ENCODE measurements at regions not wholly inside any gene's neighbourhood (a gene's known extent, or its start where the extent isn't known, plus 50 kb on each side); places are given as distances from the start of the nearest gene placed in this dataset.

DNA sequence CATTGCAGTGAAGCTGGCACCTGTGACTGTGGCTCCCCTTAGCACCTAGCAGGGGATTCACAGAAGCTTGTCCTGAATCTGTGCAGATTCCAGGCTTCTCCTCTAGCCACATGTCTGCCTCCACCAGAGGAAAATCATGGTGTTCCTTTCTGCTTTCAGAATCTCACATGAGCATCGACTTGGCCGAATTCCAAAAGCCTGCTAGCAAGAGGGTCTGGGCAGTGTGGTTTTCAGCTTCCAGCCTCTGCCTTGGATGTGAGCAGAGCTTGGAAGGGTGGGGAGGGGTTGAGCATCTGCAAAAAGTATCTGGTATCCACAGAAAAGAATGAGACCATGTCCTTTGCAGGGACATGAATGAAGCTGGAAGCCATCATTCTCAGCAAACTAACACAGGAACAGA lies 911.1 kb downstream of the TBC1D22A start:
- Histone ChIP-seq H3K4me3 (ENCODE audit: insufficient read depth, low read depth, low read length) (no peak overlapping the region), H3K79me1 (ENCODE audit: low read depth in 1 of 2, low read length in 2 of 2) (no peaks in the 10 kb centered on the region), H3K56ac (ENCODE audit: extremely low read depth, insufficient read depth, low read length) (no peak overlapping the region), H2BK120ac (ENCODE audit: low read depth, low read length) (no peak overlapping the region), H4K5ac (ENCODE audit: low read depth, low read length) (no peak overlapping the region), H4K91ac (ENCODE audit: insufficient read depth, low read depth, low read length) (no peak overlapping the region), H3K27me3 (ENCODE audit: control insufficient read depth, insufficient read depth, low read length) (no peaks in the 10 kb centered on the region), H3K4me1 (ENCODE audit: control insufficient read depth, insufficient read depth, low read length) (no peaks in the 10 kb centered on the region), H2BK5ac (ENCODE audit: low read depth, low read length, poor library complexity, severe bottlenecking) (no peak overlapping the region), H3K18ac (ENCODE audit: low read depth, low read length) (no peak overlapping the region), H3K36me3 (ENCODE audit: control insufficient read depth, insufficient read depth, low read length) (no peaks in the 10 kb centered on the region), H2BK15ac (ENCODE audit: low read depth, low read length) (no peak overlapping the region), H2AK5ac (ENCODE audit: low read depth, low read length) (no peak overlapping the region), H4K20me1 (ENCODE audit: insufficient read depth, low read length) (no peaks in the 10 kb centered on the region), H3K4ac (ENCODE audit: low read depth, low read length) (no peak overlapping the region), H2AK9ac (replicated peaks; ENCODE audit: low read depth, low read length, poor library complexity) (no peak overlapping the region), H2BK20ac (ENCODE audit: low read depth, low read length) (no peak overlapping the region), H4K8ac (ENCODE audit: low read depth in 2 of 2, low read length in 2 of 2) (no peak overlapping the region), H3K4me2 (ENCODE audit: low read depth, low read length) (no peak overlapping the region), H3K27ac (ENCODE audit: insufficient read depth, low read length) (no peak overlapping the region), H3K14ac (replicated peaks; ENCODE audit: low read depth, low read length) (no peak overlapping the region), H3K9me1 (ENCODE audit: insufficient read depth, low read length) (no peaks in the 10 kb centered on the region), H3K9ac (ENCODE audit: low read depth, low read length) (no peak overlapping the region), H3K23ac (ENCODE audit: low read depth, low read length) (no peak overlapping the region), H2AFZ (replicated peaks; ENCODE audit: low read length, poor library complexity) (no peak overlapping the region), H3K9me3 (ENCODE audit: control insufficient read depth, insufficient read depth, low read length) (peaks cover 41% of the 10 kb centered on the region)
- BruUV-seq (replicated peaks): no TSS peak
- in situ Hi-C loops (cut with MboI; ENCODE audit: low sequenced_read_pairs): no loop called here
- intact Hi-C loops (cut with micrococcal nuclease): no loop called here
- no CpG with 5 or more reads among the region's 2 CpGs for WGBS, 2 experiments (ENCODE audit: extremely low coverage in 2 of 2, insufficient read length in 1 of 2)
- no peak for ATAC-seq (ENCODE audit: low read depth)
- ChIA-PET CTCF (no interaction called here), POLR2A (ENCODE audit: unreplicated experiment) (no interaction called here)
- no peak for DNase-seq
- dilution Hi-C loops (cut with HindIII; ENCODE audit: low sequenced_read_pairs, unreplicated experiment): no loop called here
- TF ChIP-seq USF2 (IDR thresholded peaks at IDR 0.05; ENCODE audit: low read depth, low read length): no peak
- TF ChIP-seq POLR2A (IDR thresholded peaks at IDR 0.05; ENCODE audit: low read depth, low read length): no peak
- TF ChIP-seq, protein P1, sequence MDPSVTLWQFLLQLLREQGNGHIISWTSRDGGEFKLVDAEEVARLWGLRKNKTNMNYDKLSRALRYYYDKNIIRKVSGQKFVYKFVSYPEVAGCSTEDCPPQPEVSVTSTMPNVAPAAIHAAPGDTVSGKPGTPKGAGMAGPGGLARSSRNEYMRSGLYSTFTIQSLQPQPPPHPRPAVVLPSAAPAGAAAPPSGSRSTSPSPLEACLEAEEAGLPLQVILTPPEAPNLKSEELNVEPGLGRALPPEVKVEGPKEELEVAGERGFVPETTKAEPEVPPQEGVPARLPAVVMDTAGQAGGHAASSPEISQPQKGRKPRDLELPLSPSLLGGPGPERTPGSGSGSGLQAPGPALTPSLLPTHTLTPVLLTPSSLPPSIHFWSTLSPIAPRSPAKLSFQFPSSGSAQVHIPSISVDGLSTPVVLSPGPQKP (IDR thresholded peaks at IDR 0.05; ENCODE audit: borderline replicate concordance, low read depth, low read length): no peak
- no peak for TF ChIP-seq MAFK (IDR thresholded peaks at IDR 0.05; ENCODE audit: low read depth, low read length)
- TF ChIP-seq RAD21 (IDR thresholded peaks at IDR 0.05; ENCODE audit: low read length): no peak
- TF ChIP-seq BHLHE40 (IDR thresholded peaks at IDR 0.05; ENCODE audit: low read depth, low read length): no peak
- TF ChIP-seq, protein P2, sequence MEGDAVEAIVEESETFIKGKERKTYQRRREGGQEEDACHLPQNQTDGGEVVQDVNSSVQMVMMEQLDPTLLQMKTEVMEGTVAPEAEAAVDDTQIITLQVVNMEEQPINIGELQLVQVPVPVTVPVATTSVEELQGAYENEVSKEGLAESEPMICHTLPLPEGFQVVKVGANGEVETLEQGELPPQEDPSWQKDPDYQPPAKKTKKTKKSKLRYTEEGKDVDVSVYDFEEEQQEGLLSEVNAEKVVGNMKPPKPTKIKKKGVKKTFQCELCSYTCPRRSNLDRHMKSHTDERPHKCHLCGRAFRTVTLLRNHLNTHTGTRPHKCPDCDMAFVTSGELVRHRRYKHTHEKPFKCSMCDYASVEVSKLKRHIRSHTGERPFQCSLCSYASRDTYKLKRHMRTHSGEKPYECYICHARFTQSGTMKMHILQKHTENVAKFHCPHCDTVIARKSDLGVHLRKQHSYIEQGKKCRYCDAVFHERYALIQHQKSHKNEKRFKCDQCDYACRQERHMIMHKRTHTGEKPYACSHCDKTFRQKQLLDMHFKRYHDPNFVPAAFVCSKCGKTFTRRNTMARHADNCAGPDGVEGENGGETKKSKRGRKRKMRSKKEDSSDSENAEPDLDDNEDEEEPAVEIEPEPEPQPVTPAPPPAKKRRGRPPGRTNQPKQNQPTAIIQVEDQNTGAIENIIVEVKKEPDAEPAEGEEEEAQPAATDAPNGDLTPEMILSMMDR (conservative IDR thresholded peaks at IDR 0.05; ENCODE audit: low read depth, low read length): no peak
- no peak for TF ChIP-seq RFX5 (IDR thresholded peaks at IDR 0.05; ENCODE audit: low read depth, low read length)
- no peak for TF ChIP-seq MXI1 (IDR thresholded peaks at IDR 0.05; ENCODE audit: borderline replicate concordance, low read depth, low read length)
- no peak for TF ChIP-seq FOS (IDR thresholded peaks at IDR 0.05; ENCODE audit: low read depth, low read length)
- no peak for TF ChIP-seq MAZ (IDR thresholded peaks at IDR 0.05; ENCODE audit: borderline replicate concordance, low read depth, low read length)
- TF ChIP-seq RCOR1 (IDR thresholded peaks at IDR 0.05; ENCODE audit: insufficient replicate concordance, low read length): no peak
- no peak for TF ChIP-seq CHD1 (IDR thresholded peaks at IDR 0.05; ENCODE audit: low read depth, low read length)
- no peak for TF ChIP-seq SMC3 (IDR thresholded peaks at IDR 0.05; ENCODE audit: low read depth, low read length)
- no peak for TF ChIP-seq CEBPB (IDR thresholded peaks at IDR 0.05; ENCODE audit: low read depth, low read length)
- TF ChIP-seq NFE2L2 (IDR thresholded peaks at IDR 0.05; ENCODE audit: low read depth, low read length): no peak

Measured in IMR-90 (cell line).